Dermis blood vessel endothelial cell (primary cell): ENCODE measurements at regions not wholly inside any gene's neighbourhood (a gene's known extent, or its start where the extent isn't known, plus 50 kb on each side); places are given as distances from the start of the nearest gene placed in this dataset.

Experiments used
- DNase-seq: peaks from one replicate; pipeline ENCODE4 v3.0.0; 2010

DNA sequence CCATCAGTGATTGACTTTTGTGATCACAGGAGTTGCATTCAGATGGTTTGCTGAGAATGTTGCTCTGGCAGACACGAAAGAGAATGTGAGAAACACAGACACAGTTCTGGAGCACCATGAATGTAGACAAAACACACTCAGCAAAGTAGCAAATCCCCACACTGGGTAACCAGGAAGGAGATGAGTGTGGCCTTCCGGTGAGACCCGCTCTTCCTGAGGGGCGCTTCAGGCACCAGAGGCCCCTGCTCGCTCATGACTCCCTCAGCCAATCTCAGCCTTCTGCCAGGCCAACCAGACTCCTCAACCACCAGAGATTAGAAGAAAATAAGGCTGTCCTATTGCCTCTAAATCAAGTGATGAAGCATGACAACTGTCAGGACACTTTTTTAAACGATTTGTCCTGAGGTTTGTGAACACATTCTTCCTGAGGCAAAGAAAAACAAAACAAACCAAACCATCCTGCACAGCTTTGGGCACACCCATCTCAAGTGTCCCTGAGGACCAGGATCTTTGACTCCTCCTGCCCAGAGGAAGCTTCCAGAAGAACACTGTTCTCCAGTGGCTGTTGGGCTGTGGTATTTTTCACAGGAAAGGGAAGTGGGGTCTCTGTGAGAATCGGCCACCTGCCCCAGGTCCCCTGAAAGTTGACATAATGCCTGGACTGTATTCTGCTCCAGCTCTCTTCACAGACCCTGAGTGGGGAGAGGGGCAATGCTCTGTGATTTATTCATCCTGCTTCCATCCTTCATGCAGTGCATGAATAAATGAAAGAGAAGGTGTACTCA is 152.8 kb downstream of the BCL11A start:
- no peak for DNase-seq

GRCh38 chr2:60394463-60394862 is 159.0 kb downstream of the BCL11A start:
- DNase-seq = no peak

GRCh38 chr2:60391649-60392375 is 161.6 kb downstream of the BCL11A start:
- no peak for DNase-seq

DNA sequence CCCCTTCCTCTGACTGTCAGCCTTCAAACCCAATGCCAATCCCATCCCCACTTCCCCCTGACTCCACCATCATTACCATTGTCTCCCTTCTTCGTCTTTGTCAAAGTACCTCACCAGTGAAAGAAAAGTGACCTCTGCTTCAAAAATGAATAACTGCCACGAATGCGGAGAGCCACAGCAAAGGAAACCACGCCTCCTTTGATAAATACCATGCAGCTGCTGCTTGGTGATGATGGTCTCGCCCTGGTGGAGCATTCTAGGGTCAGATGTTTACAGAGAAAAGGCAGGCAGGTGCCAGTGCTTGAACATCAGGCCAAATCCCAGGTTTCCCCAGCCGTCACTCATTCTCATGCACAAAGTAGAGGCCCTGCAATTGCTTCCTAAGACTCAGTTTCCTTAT is 162.2 kb downstream of the BCL11A start:
- DNase-seq = no peak

DNA sequence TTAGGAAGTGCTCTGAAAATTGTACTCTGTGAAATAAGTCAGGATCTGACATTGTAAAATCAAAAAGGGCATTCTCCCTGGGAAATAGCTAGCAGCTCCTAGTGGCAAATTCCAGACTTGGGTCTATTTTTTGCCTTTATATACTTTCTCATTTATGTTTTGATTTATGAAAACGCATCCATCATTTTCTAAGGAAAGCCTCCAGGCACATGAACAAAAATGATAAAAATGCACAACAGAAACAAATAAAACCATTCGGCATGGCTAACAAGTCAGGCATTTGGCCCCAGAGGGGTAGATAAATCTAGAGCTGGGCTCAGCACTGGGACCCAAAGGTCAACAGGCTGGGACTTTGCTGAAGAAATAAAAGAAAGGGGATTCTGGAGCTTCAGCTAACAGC is 167.0 kb downstream of the BCL11A start:
- no peak for DNase-seq

DNA sequence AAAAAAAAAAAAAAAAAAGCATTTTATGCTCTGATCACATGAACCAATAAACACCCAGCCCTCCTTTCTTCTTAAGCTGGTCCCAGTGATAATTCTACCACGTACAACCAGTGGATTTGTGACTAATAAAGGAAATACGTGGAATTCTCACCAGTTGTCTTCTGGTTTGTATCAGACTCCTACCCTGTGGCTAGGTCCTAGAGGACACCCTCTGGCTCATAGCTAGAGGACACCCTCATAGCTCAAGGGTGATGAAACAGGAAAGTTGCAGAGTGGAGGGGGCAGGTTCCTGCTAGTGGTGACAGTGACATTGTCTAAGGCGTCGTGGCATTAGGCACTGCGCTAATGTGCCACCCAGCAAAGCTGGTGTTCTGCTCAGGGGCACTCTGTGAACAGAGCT is 167.8 kb downstream of the BCL11A start:
- DNase-seq = no peak

- DNase-seq = no peak
Observed at GRCh38 chr2:60383401-60384143, 169.9 kb downstream of the BCL11A start.

DNA sequence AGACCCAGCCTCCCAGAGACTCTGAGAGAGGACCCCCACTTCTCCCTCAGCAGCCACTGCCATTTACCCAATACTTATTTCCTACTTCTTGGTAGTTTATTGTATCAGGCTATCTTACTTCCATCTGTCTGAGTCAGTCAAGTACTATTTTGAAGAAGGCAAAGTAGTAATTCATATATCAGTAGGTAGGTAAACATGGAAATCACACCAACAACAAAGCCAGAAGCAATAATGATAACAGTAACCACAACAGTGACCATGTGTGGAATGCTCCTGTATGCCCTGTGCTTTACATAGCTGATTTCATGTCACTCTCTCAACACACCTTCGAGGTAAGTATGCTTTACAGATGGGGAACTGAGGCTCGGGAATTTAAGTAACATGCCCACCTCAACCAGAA is 173.0 kb downstream of the BCL11A start:
- DNase-seq = no peak

- DNase-seq = no peak
Observed at GRCh38 chr2:60379684-60380083, 173.8 kb downstream of the BCL11A start.

DNA sequence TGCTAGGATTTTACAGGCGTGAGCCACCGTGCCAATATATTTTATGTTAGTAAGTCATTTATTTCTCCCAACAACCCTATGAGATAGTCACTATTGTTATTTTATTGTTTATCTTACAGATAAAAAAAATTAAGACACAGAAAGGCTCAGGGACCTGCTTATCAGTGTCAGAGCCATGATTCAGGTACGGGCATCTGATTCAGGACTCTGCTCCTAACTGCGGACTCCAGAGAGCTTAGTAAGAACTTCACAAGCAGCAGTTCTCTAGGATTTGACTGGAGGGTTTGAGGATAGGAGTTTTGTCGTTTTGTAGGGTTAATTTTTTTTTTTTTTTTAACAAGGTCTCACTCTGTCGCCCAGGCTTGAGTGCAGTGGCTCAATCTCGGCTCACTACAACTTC is 174.2 kb downstream of the BCL11A start:
- no peak for DNase-seq

GRCh38 chr2:60377825-60378224 is 175.6 kb downstream of the BCL11A start:
- DNase-seq = no peak

GRCh38 chr2:60376252-60376651 is 177.2 kb downstream of the BCL11A start:
- DNase-seq = no peak

DNA sequence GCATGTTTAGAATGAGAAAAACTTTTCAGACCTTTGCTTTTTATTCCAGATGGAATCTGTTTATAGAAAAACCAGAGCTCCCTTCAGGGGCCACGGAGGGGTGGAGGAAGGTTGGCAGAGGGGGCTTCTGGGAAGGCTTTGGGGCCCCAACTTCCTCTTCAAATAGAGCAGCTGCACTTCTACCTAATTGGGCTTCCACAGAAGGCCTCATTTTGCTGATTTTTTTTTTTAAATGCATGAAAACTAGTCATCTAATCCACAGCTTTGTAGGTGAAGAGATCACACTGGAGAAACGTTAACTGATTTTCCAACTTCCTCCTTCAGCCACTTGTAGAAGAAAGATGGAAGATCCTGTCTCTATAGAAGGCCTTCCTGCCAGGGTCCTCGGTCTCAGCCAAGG is 181.8 kb downstream of the BCL11A start:
- DNase-seq = no peak

DNA sequence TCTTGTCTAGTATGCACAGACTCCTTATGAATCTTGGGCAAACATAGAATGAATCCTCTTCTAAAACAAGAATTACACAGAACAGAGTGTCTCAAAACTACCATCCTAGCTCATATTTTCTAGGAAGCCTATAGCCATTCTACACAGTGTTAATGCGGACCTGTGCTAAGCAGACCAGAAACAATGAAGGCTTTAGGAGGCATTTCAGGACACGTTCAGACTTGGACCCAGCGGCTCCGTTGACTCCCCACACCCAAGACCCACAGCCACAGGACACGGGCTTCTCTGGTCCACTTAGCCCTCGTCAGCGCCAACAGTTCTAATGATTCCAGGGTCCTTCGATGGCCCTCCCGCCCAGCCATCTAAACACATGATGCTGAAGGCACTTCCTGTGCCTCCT is 182.2 kb downstream of the BCL11A start:
- no peak for DNase-seq

DNA sequence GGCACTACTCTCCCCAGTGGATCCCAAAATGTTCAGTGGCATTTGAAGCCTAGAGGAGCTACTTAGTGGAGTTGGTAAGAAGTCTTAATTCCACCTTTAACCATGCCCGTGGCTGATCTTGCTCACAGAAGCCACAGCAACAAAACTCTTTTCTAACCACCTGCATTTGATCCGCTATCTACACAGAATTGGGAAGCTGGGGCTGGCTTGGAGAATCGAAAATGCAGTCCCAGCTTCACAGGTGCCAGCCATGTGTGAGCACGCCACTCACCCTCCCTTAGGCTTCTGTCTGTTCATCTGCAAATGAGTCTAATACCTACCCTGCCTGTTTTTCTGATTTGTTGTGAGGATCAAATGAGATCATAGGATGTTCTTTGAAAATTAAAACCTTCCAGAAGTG is 182.6 kb downstream of the BCL11A start:
- DNase-seq = no peak

GRCh38 chr2:60368456-60368855 is 185.0 kb downstream of the BCL11A start:
- DNase-seq = no peak

DNA sequence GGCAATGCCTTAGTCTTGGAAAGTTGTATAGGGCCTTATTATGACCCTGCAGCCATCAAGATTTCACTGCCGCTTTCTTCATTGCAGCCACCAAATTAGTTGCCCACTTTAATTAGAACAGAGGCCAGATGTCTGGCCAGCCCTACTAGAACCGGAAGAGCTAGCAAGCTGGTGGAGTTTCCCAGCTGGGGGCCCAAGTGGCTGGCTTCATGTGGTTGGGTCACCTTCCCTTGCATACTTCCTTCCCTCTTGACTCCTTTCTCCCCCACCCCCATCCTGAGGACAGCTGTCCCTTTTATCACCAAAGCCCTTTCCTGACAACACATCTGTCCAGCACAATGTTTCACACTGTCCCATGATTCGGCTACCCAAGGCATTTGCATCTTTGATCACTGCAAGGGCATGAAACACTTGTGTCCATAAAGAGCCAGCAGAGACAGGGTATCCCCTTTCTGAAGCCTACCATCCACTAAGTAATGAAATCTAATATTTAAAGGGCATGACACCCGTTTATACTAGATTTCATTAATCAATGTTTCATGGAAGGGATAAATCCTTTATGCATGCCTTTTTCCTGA is 187.2 kb downstream of the BCL11A start:
- no peak for DNase-seq

DNA sequence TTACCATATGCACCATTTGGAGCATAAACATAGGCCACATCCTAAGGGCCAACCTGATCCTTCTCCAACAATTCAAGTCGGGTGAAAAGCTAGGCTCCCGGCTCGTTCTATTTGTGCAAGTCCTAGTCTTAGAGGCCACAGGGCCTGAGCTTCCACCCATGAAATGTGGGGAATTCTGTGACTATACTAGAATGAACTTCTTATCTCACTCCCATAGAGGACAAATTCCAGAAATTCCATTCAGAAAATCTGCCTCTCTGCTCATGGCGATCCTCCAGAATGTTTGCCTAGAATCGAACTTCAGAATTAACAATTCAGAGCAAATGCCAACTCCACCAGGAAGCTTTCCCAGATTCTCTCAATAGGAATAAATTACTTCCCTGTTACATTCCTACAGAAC is 187.9 kb downstream of the BCL11A start:
- no peak for DNase-seq

- no peak for DNase-seq
Observed at GRCh38 chr2:60364491-60364890, 189.0 kb downstream of the BCL11A start.

- DNase-seq = no peak
Observed at GRCh38 chr2:60361498-60361897, 192.0 kb downstream of the BCL11A start.

GRCh38 chr2:60359569-60359968 is 193.9 kb downstream of the BCL11A start:
- DNase-seq = no peak

DNA sequence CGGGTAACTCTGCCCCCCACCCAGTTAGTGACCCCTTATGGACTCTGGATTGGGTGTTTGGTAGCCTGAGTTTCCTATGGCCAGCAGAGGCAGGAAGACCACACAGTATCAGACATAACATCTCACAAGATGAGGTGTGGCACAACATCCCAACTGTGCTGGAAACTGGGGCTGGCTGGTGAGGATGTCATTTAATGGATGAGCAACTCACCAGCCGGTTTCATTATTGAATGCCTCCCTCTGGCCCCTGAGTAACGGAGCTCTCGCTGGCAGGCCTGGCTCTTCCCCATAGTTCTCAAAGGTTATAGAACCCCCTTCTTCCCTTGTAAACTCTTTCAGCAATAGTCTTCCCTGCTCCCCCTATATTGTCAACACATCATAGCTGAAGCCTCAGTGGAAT is 195.0 kb downstream of the BCL11A start:
- DNase-seq = no peak

DNA sequence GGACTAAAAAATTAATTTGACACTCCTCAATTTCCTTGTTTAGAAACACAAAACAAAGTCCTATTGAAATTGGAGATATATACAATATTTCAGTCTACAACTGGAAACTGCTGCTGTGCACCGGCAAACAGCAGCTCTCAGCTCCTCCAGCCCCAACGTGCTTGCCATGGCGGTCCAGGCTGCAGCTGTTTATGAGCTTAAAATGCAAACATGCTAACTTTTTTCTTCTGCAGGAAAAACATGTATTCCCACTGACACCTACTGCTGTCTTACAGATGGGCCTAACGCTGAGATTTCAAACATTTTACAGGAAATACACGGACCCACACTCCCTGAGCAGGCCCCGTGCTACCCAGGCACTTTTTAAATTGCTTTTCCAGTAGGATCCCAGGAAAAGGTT is 195.5 kb downstream of the BCL11A start:
- DNase-seq = no peak
